Effector memory CD8-positive, alpha-beta T cell (primary cell): ENCODE measurements at regions not wholly inside any gene's neighbourhood (a gene's known extent, or its start where the extent isn't known, plus 50 kb on each side); places are given as distances from the start of the nearest gene placed in this dataset.
"Not testable (repeated sequence)": the region's sequence is repeated elsewhere in the genome, so short reads cannot be mapped to it uniquely, and the experiment has no call there.

ENCODE experiments used
- ATAC-seq: fragments of 150-1000 bp; cut with Tn5 transposase; replicated peaks from 2 replicates; pipeline ENCODE4 v1.10.0; 2021; ENCODE audit warnings: mild to moderate bottlenecking, moderate library complexity
- DNase-seq, 3 experiments: peaks; one replicate each; pipeline ENCODE4 v3.0.0; 2021
- H3K27ac Mint-ChIP-seq, 2 donors: one replicate each; pipeline ENCODE4 v1.8.0; 2022; ENCODE audit warnings: mild to moderate bottlenecking in 2 of 2, mixed read lengths in 2 of 2, moderate library complexity in 2 of 2
- H3K27me3 Mint-ChIP-seq, 2 donors: one replicate each; pipeline ENCODE4 v1.8.0; 2022; ENCODE audit warnings: mixed read lengths in 2 of 2
- H3K36me3 Mint-ChIP-seq: one replicate; pipeline ENCODE4 v1.8.0; 2022; ENCODE audit warnings: mild to moderate bottlenecking, moderate library complexity, mixed read lengths; ENCODE audit not compliant: insufficient read depth
- H3K4me1 Mint-ChIP-seq, 2 donors: one replicate each; pipeline ENCODE4 v1.8.0; 2022; ENCODE audit warnings: low read depth in 2 of 2, mixed read lengths in 2 of 2
- H3K4me3 Mint-ChIP-seq, 2 donors: one replicate each; pipeline ENCODE4 v1.8.0; 2022; ENCODE audit warnings: mild to moderate bottlenecking in 2 of 2, mixed read lengths in 2 of 2, moderate library complexity in 2 of 2
- H3K9me3 Mint-ChIP-seq, 2 donors: one replicate each; pipeline ENCODE4 v1.8.0; 2022; ENCODE audit warnings: mixed read lengths in 2 of 2

GRCh38 chr1:94362466-94363058, 55.6 kb upstream of the ABCD3 start:
- Mint-ChIP-seq H3K4me1 (no peaks in the 10 kb centered on the region), H3K27ac (no peak overlapping the region), H3K4me3 (no peak overlapping the region), H3K9me3 (peaks cover 3 to 14% of the 10 kb centered on the region in 2 donors), H3K36me3 (no peaks in the 10 kb centered on the region), H3K27me3 (peaks cover 19% of the 10 kb centered on the region in 2 donors)
- ATAC-seq (no peak), DNase-seq (no peak)

- Mint-ChIP-seq H3K4me3 (no peak overlapping the region), H3K4me1 (no peaks in the 10 kb centered on the region), H3K27ac (no peak overlapping the region), H3K9me3 (peaks cover 0 to 14% of the 10 kb centered on the region in 2 donors), H3K36me3 (no peaks in the 10 kb centered on the region), H3K27me3 (peaks cover 16 to 17% of the 10 kb centered on the region in 2 donors)
- ATAC-seq (no peak), DNase-seq (no peak)
Measured at GRCh38 chr1:94358630-94359599, 59.3 kb upstream of the ABCD3 start.

- Mint-ChIP-seq H3K27me3 (peaks cover 26 to 27% of the 10 kb centered on the region in 2 donors), H3K4me1 (no peaks in the 10 kb centered on the region), H3K9me3 (peaks cover 0 to 6% of the 10 kb centered on the region in 2 donors), H3K27ac (no peak overlapping the region), H3K36me3 (no peaks in the 10 kb centered on the region), H3K4me3 (no peak overlapping the region)
- DNase-seq: no peak
- ATAC-seq: no peak
Measured at GRCh38 chr1:94357661-94358060, 60.5 kb upstream of the ABCD3 start.

GRCh38 chr1:94355485-94355980, 62.7 kb upstream of the ABCD3 start:
- H3K27ac Mint-ChIP-seq: no peak overlapping the region
- ATAC-seq (no peak), DNase-seq (no peak)
- H3K9me3 Mint-ChIP-seq: no peaks in the 10 kb centered on the region
- no peak overlapping the region for H3K4me3 Mint-ChIP-seq
- H3K27me3 Mint-ChIP-seq: peaks cover 27 to 46% of the 10 kb centered on the region in 2 donors
- no peaks in the 10 kb centered on the region for H3K36me3 Mint-ChIP-seq
- H3K4me1 Mint-ChIP-seq: no peaks in the 10 kb centered on the region

- DNase-seq: no peak
- H3K4me1 Mint-ChIP-seq: no peaks in the 10 kb centered on the region
Measured at GRCh38 chr1:94351481-94351880, 66.7 kb upstream of the ABCD3 start.

GRCh38 chr1:94350350-94350924, 67.8 kb upstream of the ABCD3 start:
- Mint-ChIP-seq H3K4me1 (no peaks in the 10 kb centered on the region), H3K36me3 (no peaks in the 10 kb centered on the region), H3K27me3 (peaks cover 25 to 76% of the 10 kb centered on the region in 2 donors), H3K27ac (no peak overlapping the region), H3K4me3 (no peak overlapping the region), H3K9me3 (no peaks in the 10 kb centered on the region)
- DNase-seq (no peak), ATAC-seq (no peak)

More at GRCh38 chr1:94351481-94351880, 66.7 kb upstream of the ABCD3 start:
- Mint-ChIP-seq H3K4me3 (no peak overlapping the region), H3K36me3 (no peaks in the 10 kb centered on the region), H3K27ac (no peak overlapping the region), H3K27me3 (peaks cover 29 to 81% of the 10 kb centered on the region in 2 donors), H3K9me3 (no peaks in the 10 kb centered on the region)
- ATAC-seq: no peak

GRCh38 chr1:94349853-94350252, 68.3 kb upstream of the ABCD3 start:
- Mint-ChIP-seq H3K27ac (no peak overlapping the region), H3K36me3 (no peaks in the 10 kb centered on the region), H3K9me3 (no peaks in the 10 kb centered on the region), H3K4me1 (no peaks in the 10 kb centered on the region), H3K27me3 (peaks cover 19 to 76% of the 10 kb centered on the region in 2 donors), H3K4me3 (no peak overlapping the region)
- no peak for ATAC-seq
- no peak for DNase-seq

GRCh38 chr1:94348386-94348785, 69.8 kb upstream of the ABCD3 start:
- H3K4me1 Mint-ChIP-seq, H3K9me3 Mint-ChIP-seq, H3K36me3 Mint-ChIP-seq, ATAC-seq, H3K27ac Mint-ChIP-seq, DNase-seq, H3K4me3 Mint-ChIP-seq: not testable (repeated sequence)
- H3K27me3 Mint-ChIP-seq: peaks cover 13 to 80% of the 10 kb centered on the region in 2 donors

- Mint-ChIP-seq H3K27ac (no peak overlapping the region), H3K4me3 (no peak overlapping the region), H3K36me3 (no peaks in the 10 kb centered on the region), H3K9me3 (no peaks in the 10 kb centered on the region), H3K27me3 (peaks cover 24 to 62% of the 10 kb centered on the region in 2 donors), H3K4me1 (no peaks in the 10 kb centered on the region)
- ATAC-seq (no peak), DNase-seq (no peak)
Measured at GRCh38 chr1:94345148-94345721, 73.0 kb upstream of the ABCD3 start.

GRCh38 chr1:94342416-94342815, 75.8 kb upstream of the ABCD3 start:
- peaks cover 15 to 59% of the 10 kb centered on the region in 2 donors for H3K27me3 Mint-ChIP-seq
- H3K4me3 Mint-ChIP-seq: no peak overlapping the region
- no peak for DNase-seq
- no peaks in the 10 kb centered on the region for H3K9me3 Mint-ChIP-seq
- peaks cover 0 to 2% of the 10 kb centered on the region in 2 donors for H3K4me1 Mint-ChIP-seq
- no peaks in the 10 kb centered on the region for H3K36me3 Mint-ChIP-seq
- no peak overlapping the region for H3K27ac Mint-ChIP-seq
- no peak for ATAC-seq

GRCh38 chr1:94339206-94339927, 78.8 kb upstream of the ABCD3 start:
- ATAC-seq (no peak), DNase-seq (no peak)
- H3K27ac Mint-ChIP-seq: no peak overlapping the region
- peaks cover 0 to 2% of the 10 kb centered on the region in 2 donors for H3K4me1 Mint-ChIP-seq
- H3K27me3 Mint-ChIP-seq: peaks cover 15 to 54% of the 10 kb centered on the region in 2 donors
- no peak overlapping the region for H3K4me3 Mint-ChIP-seq
- no peaks in the 10 kb centered on the region for H3K9me3 Mint-ChIP-seq
- H3K36me3 Mint-ChIP-seq: no peaks in the 10 kb centered on the region

- ATAC-seq: no peak
- Mint-ChIP-seq H3K27ac (no peak overlapping the region), H3K9me3 (no peaks in the 10 kb centered on the region)
Measured at GRCh38 chr1:94336991-94337390, 81.2 kb upstream of the ABCD3 start.

GRCh38 chr1:94335950-94336349, 82.2 kb upstream of the ABCD3 start:
- H3K4me1 Mint-ChIP-seq: peaks cover 0 to 2% of the 10 kb centered on the region in 2 donors

More at GRCh38 chr1:94336991-94337390, 81.2 kb upstream of the ABCD3 start:
- H3K4me3 Mint-ChIP-seq: no peak overlapping the region
- no peak for DNase-seq
- no peaks in the 10 kb centered on the region for H3K36me3 Mint-ChIP-seq
- peaks cover 0 to 2% of the 10 kb centered on the region in 2 donors for H3K4me1 Mint-ChIP-seq
- H3K27me3 Mint-ChIP-seq: peaks cover 20 to 55% of the 10 kb centered on the region in 2 donors

More at GRCh38 chr1:94335950-94336349, 82.2 kb upstream of the ABCD3 start:
- H3K27ac Mint-ChIP-seq: no peak overlapping the region
- no peak overlapping the region for H3K4me3 Mint-ChIP-seq
- no peaks in the 10 kb centered on the region for H3K36me3 Mint-ChIP-seq
- no peak for DNase-seq
- H3K27me3 Mint-ChIP-seq: peaks cover 25 to 63% of the 10 kb centered on the region in 2 donors
- no peaks in the 10 kb centered on the region for H3K9me3 Mint-ChIP-seq
- ATAC-seq: no peak
